GM12873 (cell line): ENCODE measurements at regions not wholly inside any gene's neighbourhood (a gene's known extent, or its start where the extent isn't known, plus 50 kb on each side); places are given as distances from the start of the nearest gene placed in this dataset.

Experiments
- CTCF ChIP-seq: IDR thresholded peaks from 2 replicates; pipeline ENCODE4 v1.5.1; 2012; ENCODE audit warnings: low read depth, mild to moderate bottlenecking, moderate library complexity, low read length, control low read depth; ENCODE audit not compliant: insufficient read depth; ENCODE audit errors: missing control alignments

GRCh38 chr7:66537380-66537779, 91.3 kb upstream of the KCTD7 start:
- no peak for TF ChIP-seq CTCF

GRCh38 chr7:66537876-66538275, 90.8 kb upstream of the KCTD7 start:
- no peak for TF ChIP-seq CTCF

DNA sequence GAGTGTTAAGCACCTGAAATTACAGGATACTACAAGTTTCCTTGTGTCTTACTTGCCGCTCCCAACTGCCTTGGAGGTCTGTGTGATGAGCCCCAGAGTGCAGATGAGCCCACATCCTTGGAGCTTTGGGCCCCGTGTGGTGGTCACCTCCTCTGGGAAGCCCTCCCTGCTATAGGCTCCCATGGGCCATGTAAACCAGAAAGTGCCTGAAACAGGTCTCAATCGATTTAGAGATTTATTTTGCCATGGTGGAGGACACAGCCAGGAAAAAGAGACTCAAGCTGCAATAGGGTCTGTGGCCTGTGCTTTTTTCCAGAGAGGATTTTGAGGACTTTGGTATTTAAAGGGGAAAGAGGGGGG, 89.4 kb upstream of the KCTD7 start:
- no peak for TF ChIP-seq CTCF

GRCh38 chr7:66539902-66540375, 88.7 kb upstream of the KCTD7 start:
- TF ChIP-seq CTCF, result no peak

- TF ChIP-seq CTCF, result no peak
These were observed 86.6 kb upstream of the KCTD7 start for GRCh38 chr7:66542049-66542448.

- no peak for TF ChIP-seq CTCF
These were observed 86.0 kb upstream of the KCTD7 start for GRCh38 chr7:66542528-66543269.

DNA sequence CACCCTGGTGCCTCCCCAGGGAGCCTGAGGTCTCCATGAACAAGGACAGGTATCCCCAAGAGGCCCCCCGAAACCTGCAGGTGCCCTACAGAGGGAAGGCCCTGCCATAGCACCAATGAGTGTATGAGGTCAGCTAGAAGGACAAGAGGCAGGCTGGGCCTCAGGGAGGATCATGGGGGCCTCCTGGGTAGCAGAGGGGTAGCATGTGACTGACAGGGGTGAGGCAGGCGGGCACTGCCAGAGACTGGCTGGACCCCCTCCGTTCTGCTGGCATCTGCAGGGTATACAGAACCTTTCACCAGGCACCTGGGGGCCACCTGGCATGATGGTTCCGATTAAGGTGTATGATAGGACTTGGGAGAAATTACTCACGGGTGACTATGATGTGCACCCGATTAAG, 79.2 kb upstream of the KCTD7 start:
- no peak for TF ChIP-seq CTCF
